Activated naive CD8-positive, alpha-beta T cell treated with anti-CD3 and anti-CD28 coated beads, Interleukin-2, amount 50 U/mL, for 24 hours (primary cell): ENCODE measurements at regions not wholly inside any gene's neighbourhood (a gene's known extent, or its start where the extent isn't known, plus 50 kb on each side); places are given as distances from the start of the nearest gene placed in this dataset.
"Not testable (repeated sequence)": the region's sequence is repeated elsewhere in the genome, so short reads cannot be mapped to it uniquely, and the experiment has no call there.

Experiments used
- ATAC-seq: fragments of 150-1000 bp; cut with Tn5 transposase; one replicate; pipeline ENCODE4 v1.10.0; 2021
- DNase-seq: peaks from one replicate; pipeline ENCODE4 v3.0.0; 2021
- H3K27ac Mint-ChIP-seq: one replicate; pipeline ENCODE4 v1.8.0; 2021; ENCODE audit warnings: mild to moderate bottlenecking, mixed read lengths
- H3K27me3 Mint-ChIP-seq: one replicate; pipeline ENCODE4 v1.8.0; 2021; ENCODE audit warnings: mixed read lengths
- H3K36me3 Mint-ChIP-seq: one replicate; pipeline ENCODE4 v1.8.0; 2021; ENCODE audit warnings: low read depth, mixed read lengths
- H3K4me1 Mint-ChIP-seq: one replicate; pipeline ENCODE4 v1.8.0; 2021; ENCODE audit warnings: mixed read lengths
- H3K4me3 Mint-ChIP-seq: one replicate; pipeline ENCODE4 v1.8.0; 2021; ENCODE audit warnings: mild to moderate bottlenecking, moderate library complexity, mixed read lengths
- H3K9me3 Mint-ChIP-seq: one replicate; pipeline ENCODE4 v1.8.0; 2021; ENCODE audit warnings: mixed read lengths

DNA sequence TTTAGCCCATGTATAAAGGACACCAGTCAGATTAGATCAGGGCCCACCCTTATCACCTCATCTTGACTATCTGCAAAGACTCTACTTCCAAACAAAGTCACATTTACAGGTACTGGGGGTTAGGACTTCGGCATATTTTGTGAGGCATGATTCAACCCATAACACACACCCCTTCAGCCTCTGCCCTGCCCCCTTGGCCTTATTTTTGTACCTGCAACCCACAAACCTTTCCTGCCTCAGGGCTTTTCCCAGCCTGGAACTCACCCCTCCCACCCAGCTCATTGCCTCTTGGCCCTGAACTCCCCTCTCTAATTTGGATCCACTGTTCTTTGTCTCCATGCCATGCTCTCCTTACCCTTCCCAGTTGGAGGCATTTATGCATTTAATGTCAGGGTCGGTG, 1116.9 kb downstream of the TBC1D22A start:
- Mint-ChIP-seq H3K27me3 (peaks cover 14% of the 10 kb centered on the region), H3K27ac (no peak overlapping the region), H3K9me3 (no peaks in the 10 kb centered on the region), H3K4me1 (peaks cover 2% of the 10 kb centered on the region), H3K4me3 (no peak overlapping the region), H3K36me3 (no peaks in the 10 kb centered on the region)
- ATAC-seq = no peak
- DNase-seq = no peak

GRCh38 chr22:47878460-47878859, 1116.0 kb downstream of the TBC1D22A start:
- Mint-ChIP-seq H3K4me1 (peaks cover 2% of the 10 kb centered on the region), H3K9me3 (no peaks in the 10 kb centered on the region), H3K27me3 (peaks cover 14% of the 10 kb centered on the region), H3K4me3 (no peak overlapping the region), H3K27ac (no peak overlapping the region), H3K36me3 (no peaks in the 10 kb centered on the region)
- ATAC-seq (no peak), DNase-seq (no peak)

DNA sequence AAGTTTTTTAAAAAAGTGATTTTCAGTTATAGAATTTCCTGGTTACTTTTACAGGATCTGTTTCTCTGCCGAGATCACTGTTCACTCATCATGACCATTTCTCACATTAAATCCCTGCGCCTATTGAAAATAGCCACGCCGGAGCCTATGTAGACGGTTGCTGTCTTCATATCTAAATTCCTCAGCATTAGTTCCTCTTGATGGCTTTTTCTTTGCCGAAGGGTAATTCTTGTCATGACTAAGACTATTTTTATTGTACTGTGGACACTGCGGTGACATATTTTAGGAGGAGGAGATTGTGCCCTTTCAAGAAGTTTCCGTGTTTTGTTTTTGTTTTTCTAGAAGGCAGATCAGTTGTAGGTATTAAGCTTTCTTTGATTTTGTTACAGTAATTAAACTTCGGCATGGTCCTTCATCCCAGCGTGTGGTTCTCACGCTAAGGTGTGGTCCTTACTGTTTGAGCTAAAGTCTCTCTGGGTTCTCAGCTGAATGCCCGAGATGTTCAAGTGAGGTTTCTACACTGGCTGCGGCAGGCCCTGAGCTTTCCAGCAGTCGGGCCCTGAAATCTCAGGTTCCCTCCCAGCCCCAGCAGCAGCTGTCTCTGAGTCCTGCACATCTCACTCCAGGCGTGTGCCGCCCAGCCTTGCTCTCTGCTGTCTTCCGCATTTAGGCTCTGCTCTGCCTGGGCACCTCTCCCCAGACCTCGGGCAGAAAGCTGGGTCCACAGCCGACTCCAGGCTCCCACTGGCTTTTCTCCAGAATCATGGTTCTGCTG, 1110.5 kb downstream of the TBC1D22A start:
- no peak for ATAC-seq
- H3K27ac Mint-ChIP-seq = no peak overlapping the region
- no peaks in the 10 kb centered on the region for H3K36me3 Mint-ChIP-seq
- no peak for DNase-seq
- no peaks in the 10 kb centered on the region for H3K4me1 Mint-ChIP-seq
- peaks cover 1% of the 10 kb centered on the region for H3K9me3 Mint-ChIP-seq
- H3K4me3 Mint-ChIP-seq = no peak overlapping the region
- peaks cover 11% of the 10 kb centered on the region for H3K27me3 Mint-ChIP-seq

GRCh38 chr22:47865626-47866025, 1103.2 kb downstream of the TBC1D22A start:
- DNase-seq = no peak
- Mint-ChIP-seq H3K27ac (no peak overlapping the region), H3K4me3 (no peak overlapping the region), H3K36me3 (no peaks in the 10 kb centered on the region), H3K9me3 (peaks cover 4% of the 10 kb centered on the region), H3K27me3 (peaks cover 6% of the 10 kb centered on the region), H3K4me1 (no peaks in the 10 kb centered on the region)
- no peak for ATAC-seq

- Mint-ChIP-seq H3K4me3 (no peak overlapping the region), H3K36me3 (no peaks in the 10 kb centered on the region), H3K27me3 (peaks cover 6% of the 10 kb centered on the region), H3K27ac (no peak overlapping the region), H3K4me1 (peaks cover 6% of the 10 kb centered on the region), H3K9me3 (no peaks in the 10 kb centered on the region)
- no peak for DNase-seq
- ATAC-seq = no peak
Measured at GRCh38 chr22:47862394-47862793, 1099.9 kb downstream of the TBC1D22A start.

GRCh38 chr22:47860907-47861306, 1098.5 kb downstream of the TBC1D22A start:
- H3K9me3 Mint-ChIP-seq, DNase-seq: not testable (repeated sequence)

GRCh38 chr22:47859881-47860525, 1097.6 kb downstream of the TBC1D22A start:
- no peak overlapping the region for H3K4me3 Mint-ChIP-seq
- no peak for ATAC-seq
- H3K4me1 Mint-ChIP-seq = peaks cover 6% of the 10 kb centered on the region
- no peaks in the 10 kb centered on the region for H3K36me3 Mint-ChIP-seq
- no peak overlapping the region for H3K27ac Mint-ChIP-seq
- no peak for DNase-seq
- H3K27me3 Mint-ChIP-seq = peaks cover 17% of the 10 kb centered on the region
- H3K9me3 Mint-ChIP-seq = no peaks in the 10 kb centered on the region

More at GRCh38 chr22:47860907-47861306, 1098.5 kb downstream of the TBC1D22A start:
- peaks cover 14% of the 10 kb centered on the region for H3K27me3 Mint-ChIP-seq
- H3K4me1 Mint-ChIP-seq, H3K27ac Mint-ChIP-seq, H3K4me3 Mint-ChIP-seq, H3K36me3 Mint-ChIP-seq, ATAC-seq: not testable (repeated sequence)

- no peak for DNase-seq
- H3K27ac Mint-ChIP-seq = no peak overlapping the region
- H3K27me3 Mint-ChIP-seq = peaks cover 20% of the 10 kb centered on the region
- H3K9me3 Mint-ChIP-seq = no peaks in the 10 kb centered on the region
- H3K4me3 Mint-ChIP-seq = no peak overlapping the region
- peak; percentile 84 for ATAC-seq
- H3K4me1 Mint-ChIP-seq = peaks cover 6% of the 10 kb centered on the region
- H3K36me3 Mint-ChIP-seq = no peaks in the 10 kb centered on the region
Measured at GRCh38 chr22:47858773-47859306, 1096.4 kb downstream of the TBC1D22A start.

DNA sequence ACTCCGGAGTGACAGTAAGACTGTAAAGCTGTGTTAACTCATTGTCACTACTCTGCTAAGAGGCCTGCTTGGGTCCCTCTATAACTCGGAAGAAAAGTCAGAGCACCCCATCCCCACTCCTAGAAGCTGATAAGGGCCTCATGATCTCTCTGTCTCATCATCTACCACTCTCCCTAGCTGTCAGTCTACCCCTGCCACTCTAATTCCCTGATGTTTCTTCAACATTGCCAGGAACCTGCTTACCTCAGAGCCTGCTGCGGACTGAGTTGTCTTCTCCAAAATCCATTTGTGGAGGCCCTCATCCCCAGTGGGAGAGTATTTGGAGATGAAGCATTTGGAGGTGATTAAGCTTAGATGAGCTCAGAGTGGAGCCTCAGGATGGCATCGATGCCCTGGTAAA, 1092.2 kb downstream of the TBC1D22A start:
- Mint-ChIP-seq H3K36me3 (no peaks in the 10 kb centered on the region), H3K27me3 (peaks cover 25% of the 10 kb centered on the region), H3K9me3 (no peaks in the 10 kb centered on the region), H3K4me1 (peaks cover 7% of the 10 kb centered on the region), H3K4me3 (no peak overlapping the region), H3K27ac (no peak overlapping the region)
- ATAC-seq (no peak), DNase-seq (no peak)

DNA sequence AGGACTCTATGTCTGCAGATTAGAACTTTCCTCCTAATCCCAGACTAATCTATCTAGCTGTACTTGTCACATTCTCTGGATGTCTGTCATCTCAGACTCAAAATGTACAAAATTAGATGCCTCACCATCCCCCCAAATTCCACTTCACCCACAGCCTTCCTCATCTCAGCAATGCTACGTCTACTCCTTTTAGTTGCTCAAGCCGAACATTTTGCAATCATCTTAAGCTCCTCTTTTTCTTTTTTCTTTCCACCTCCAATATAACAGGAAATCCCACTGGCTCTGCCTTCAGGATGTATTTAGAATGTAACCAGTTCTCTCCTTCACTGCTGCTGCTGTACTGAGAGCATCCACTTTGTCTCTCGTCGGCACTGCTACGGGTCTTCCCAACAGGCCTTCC, 1091.8 kb downstream of the TBC1D22A start:
- no peak for ATAC-seq
- DNase-seq = no peak
- Mint-ChIP-seq H3K4me3 (no peak overlapping the region), H3K4me1 (peaks cover 7% of the 10 kb centered on the region), H3K36me3 (no peaks in the 10 kb centered on the region), H3K27me3 (peaks cover 25% of the 10 kb centered on the region), H3K9me3 (no peaks in the 10 kb centered on the region), H3K27ac (no peak overlapping the region)

- H3K27me3 Mint-ChIP-seq = peaks cover 25% of the 10 kb centered on the region
- H3K4me3 Mint-ChIP-seq = no peak overlapping the region
- DNase-seq (no peak), ATAC-seq (no peak)
- peaks cover 6% of the 10 kb centered on the region for H3K4me1 Mint-ChIP-seq
- H3K9me3 Mint-ChIP-seq = no peaks in the 10 kb centered on the region
- no peaks in the 10 kb centered on the region for H3K36me3 Mint-ChIP-seq
- no peak overlapping the region for H3K27ac Mint-ChIP-seq
Measured at GRCh38 chr22:47853750-47854149, 1091.3 kb downstream of the TBC1D22A start.

GRCh38 chr22:47851586-47851985, 1089.1 kb downstream of the TBC1D22A start:
- Mint-ChIP-seq H3K4me1 (peaks cover 1% of the 10 kb centered on the region), H3K36me3 (no peaks in the 10 kb centered on the region), H3K27ac (no peak overlapping the region), H3K9me3 (no peaks in the 10 kb centered on the region), H3K27me3 (peaks cover 21% of the 10 kb centered on the region), H3K4me3 (no peak overlapping the region)
- ATAC-seq (no peak), DNase-seq (no peak)

- Mint-ChIP-seq H3K27me3 (peaks cover 17% of the 10 kb centered on the region), H3K36me3 (no peaks in the 10 kb centered on the region), H3K4me1 (peaks cover 1% of the 10 kb centered on the region), H3K9me3 (no peaks in the 10 kb centered on the region), H3K4me3 (no peak overlapping the region), H3K27ac (no peak overlapping the region)
- no peak for DNase-seq
- ATAC-seq = no peak
Measured at GRCh38 chr22:47850644-47851151, 1088.2 kb downstream of the TBC1D22A start.

DNA sequence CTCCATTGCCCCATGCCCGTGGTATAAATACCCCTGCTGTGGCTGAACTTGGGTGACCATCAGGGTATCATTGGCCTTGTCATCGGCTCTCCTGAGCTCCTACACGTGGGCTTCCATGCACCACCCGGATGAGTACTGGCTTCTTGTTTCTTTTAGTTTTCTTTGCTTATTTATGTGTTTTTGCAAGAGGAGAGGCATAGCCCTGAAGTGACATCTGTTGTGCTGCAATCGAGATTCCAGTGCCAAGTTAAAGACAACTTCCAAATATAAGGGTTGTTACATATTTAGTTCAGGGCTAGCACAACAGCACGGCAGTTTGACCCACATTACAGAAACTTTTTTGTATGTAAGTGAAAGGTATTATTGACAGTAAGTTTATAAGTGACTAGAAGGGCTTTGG, 1087.1 kb downstream of the TBC1D22A start:
- Mint-ChIP-seq H3K27ac (no peak overlapping the region), H3K27me3 (peaks cover 14% of the 10 kb centered on the region), H3K4me3 (no peak overlapping the region), H3K4me1 (peaks cover 1% of the 10 kb centered on the region), H3K9me3 (no peaks in the 10 kb centered on the region), H3K36me3 (no peaks in the 10 kb centered on the region)
- DNase-seq (no peak), ATAC-seq (no peak)
